ENCODE measurements at regions not wholly inside any gene's neighbourhood (a gene's known extent, or its start where the extent isn't known, plus 50 kb on each side); places are given as distances from the start of the nearest gene placed in this dataset.

- H3K27me3 ChIP-seq (ENCODE audit: insufficient read depth, low read length, poor library complexity), result no peaks in the 10 kb centered on the region
- H4K20me1 ChIP-seq (ENCODE audit: insufficient read depth, low read length), result no peaks in the 10 kb centered on the region
- H3K9me3 ChIP-seq (ENCODE audit: insufficient read depth, low read length, severe bottlenecking), result no peaks in the 10 kb centered on the region
- no peaks in the 10 kb centered on the region for H3K79me2 ChIP-seq (ENCODE audit: insufficient read depth, low read length)
- TF ChIP-seq EZH2 (IDR thresholded peaks at IDR 0.05; ENCODE audit: borderline replicate concordance, low read depth, low read length, severe bottlenecking), result no peak
- TF ChIP-seq, protein P1, sequence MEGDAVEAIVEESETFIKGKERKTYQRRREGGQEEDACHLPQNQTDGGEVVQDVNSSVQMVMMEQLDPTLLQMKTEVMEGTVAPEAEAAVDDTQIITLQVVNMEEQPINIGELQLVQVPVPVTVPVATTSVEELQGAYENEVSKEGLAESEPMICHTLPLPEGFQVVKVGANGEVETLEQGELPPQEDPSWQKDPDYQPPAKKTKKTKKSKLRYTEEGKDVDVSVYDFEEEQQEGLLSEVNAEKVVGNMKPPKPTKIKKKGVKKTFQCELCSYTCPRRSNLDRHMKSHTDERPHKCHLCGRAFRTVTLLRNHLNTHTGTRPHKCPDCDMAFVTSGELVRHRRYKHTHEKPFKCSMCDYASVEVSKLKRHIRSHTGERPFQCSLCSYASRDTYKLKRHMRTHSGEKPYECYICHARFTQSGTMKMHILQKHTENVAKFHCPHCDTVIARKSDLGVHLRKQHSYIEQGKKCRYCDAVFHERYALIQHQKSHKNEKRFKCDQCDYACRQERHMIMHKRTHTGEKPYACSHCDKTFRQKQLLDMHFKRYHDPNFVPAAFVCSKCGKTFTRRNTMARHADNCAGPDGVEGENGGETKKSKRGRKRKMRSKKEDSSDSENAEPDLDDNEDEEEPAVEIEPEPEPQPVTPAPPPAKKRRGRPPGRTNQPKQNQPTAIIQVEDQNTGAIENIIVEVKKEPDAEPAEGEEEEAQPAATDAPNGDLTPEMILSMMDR (IDR thresholded peaks at IDR 0.05; ENCODE audit: borderline replicate concordance, extremely low read depth, low read length, poor library complexity, severe bottlenecking), result no peak
- no peaks in the 10 kb centered on the region for H3K36me3 ChIP-seq (ENCODE audit: insufficient read depth, low read length)
- H3K27ac ChIP-seq (ENCODE audit: low read length), result no peak overlapping the region
- H3K4me3 ChIP-seq (ENCODE audit: low read depth in 1 of 2, low read length in 2 of 2), result no peak overlapping the region
- H3K4me1 ChIP-seq (ENCODE audit: insufficient read depth, low read length), result peaks cover 4% of the 10 kb centered on the region; the same call in 1 of the 2 replicates
- no peak overlapping the region for H2AFZ ChIP-seq (ENCODE audit: low read depth, low read length)
- H3K9ac ChIP-seq (ENCODE audit: low read depth, low read length), result no peak overlapping the region
- no peak overlapping the region for H3K4me2 ChIP-seq (ENCODE audit: insufficient read depth, low read length)
- ATAC-seq (ENCODE audit: insufficient read depth, low read depth), result no peak
- no peak for DNase-seq
These were observed 274.6 kb upstream of the IRX2 start for GRCh38 chr5:3026099-3026498.

GRCh38 chr5:3025392-3025791 lies 273.9 kb upstream of the IRX2 start:
- Histone ChIP-seq H3K36me3 (ENCODE audit: insufficient read depth, low read length) (no peaks in the 10 kb centered on the region), H3K9me3 (ENCODE audit: insufficient read depth, low read length, severe bottlenecking) (no peaks in the 10 kb centered on the region), H3K4me3 (ENCODE audit: low read depth in 1 of 2, low read length in 2 of 2) (no peak overlapping the region), H4K20me1 (ENCODE audit: insufficient read depth, low read length) (no peaks in the 10 kb centered on the region), H3K79me2 (ENCODE audit: insufficient read depth, low read length) (no peaks in the 10 kb centered on the region), H3K4me1 (ENCODE audit: insufficient read depth, low read length) (no peaks in the 10 kb centered on the region), H3K27ac (ENCODE audit: low read length) (no peak overlapping the region), H2AFZ (ENCODE audit: low read depth, low read length) (no peak overlapping the region), H3K27me3 (ENCODE audit: insufficient read depth, low read length, poor library complexity) (no peaks in the 10 kb centered on the region), H3K9ac (ENCODE audit: low read depth, low read length) (no peak overlapping the region), H3K4me2 (ENCODE audit: insufficient read depth, low read length) (no peak overlapping the region)
- ATAC-seq (ENCODE audit: insufficient read depth, low read depth) (no peak), DNase-seq (no peak)
- TF ChIP-seq, protein P1 (IDR thresholded peaks at IDR 0.05; ENCODE audit: borderline replicate concordance, extremely low read depth, low read length, poor library complexity, severe bottlenecking), result no peak
- TF ChIP-seq EZH2 (IDR thresholded peaks at IDR 0.05; ENCODE audit: borderline replicate concordance, low read depth, low read length, severe bottlenecking), result no peak

DNA sequence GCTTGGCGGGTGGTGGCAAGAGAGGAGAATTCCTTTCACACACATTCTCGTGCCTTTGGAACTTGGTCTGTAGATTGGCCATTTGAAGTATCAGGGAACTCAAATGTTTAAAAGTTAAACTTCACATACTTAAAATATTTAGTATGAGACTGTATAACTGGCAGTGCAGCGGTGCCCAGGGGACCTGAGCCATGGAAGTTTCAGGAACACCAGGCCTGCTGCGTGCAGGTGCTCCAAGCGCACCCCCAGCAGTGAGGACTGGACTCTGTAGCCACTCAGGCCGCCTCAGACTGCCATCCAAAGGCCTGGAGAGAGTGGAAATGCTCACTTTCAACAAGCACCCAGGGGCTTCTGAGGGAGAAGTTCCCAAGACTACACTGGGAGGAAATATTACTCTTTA lies 273.5 kb upstream of the IRX2 start:
- no peak for DNase-seq
- Histone ChIP-seq H4K20me1 (ENCODE audit: insufficient read depth, low read length) (no peaks in the 10 kb centered on the region), H3K27ac (ENCODE audit: low read length) (no peak overlapping the region), H3K4me3 (ENCODE audit: low read depth in 1 of 2, low read length in 2 of 2) (no peak overlapping the region), H3K4me1 (ENCODE audit: insufficient read depth, low read length) (no peaks in the 10 kb centered on the region), H3K36me3 (ENCODE audit: insufficient read depth, low read length) (no peaks in the 10 kb centered on the region), H3K9ac (ENCODE audit: low read depth, low read length) (no peak overlapping the region), H3K4me2 (ENCODE audit: insufficient read depth, low read length) (no peak overlapping the region), H2AFZ (ENCODE audit: low read depth, low read length) (no peak overlapping the region), H3K27me3 (ENCODE audit: insufficient read depth, low read length, poor library complexity) (no peaks in the 10 kb centered on the region), H3K9me3 (ENCODE audit: insufficient read depth, low read length, severe bottlenecking) (no peaks in the 10 kb centered on the region), H3K79me2 (ENCODE audit: insufficient read depth, low read length) (no peaks in the 10 kb centered on the region)
- no peak for ATAC-seq (ENCODE audit: insufficient read depth, low read depth)
- TF ChIP-seq, protein P1 (IDR thresholded peaks at IDR 0.05; ENCODE audit: borderline replicate concordance, extremely low read depth, low read length, poor library complexity, severe bottlenecking), result no peak
- TF ChIP-seq EZH2 (IDR thresholded peaks at IDR 0.05; ENCODE audit: borderline replicate concordance, low read depth, low read length, severe bottlenecking), result no peak

GRCh38 chr5:3024554-3024953 lies 273.1 kb upstream of the IRX2 start:
- no peak overlapping the region for H3K4me2 ChIP-seq (ENCODE audit: insufficient read depth, low read length)
- H3K9me3 ChIP-seq (ENCODE audit: insufficient read depth, low read length, severe bottlenecking), result no peaks in the 10 kb centered on the region
- H3K36me3 ChIP-seq (ENCODE audit: insufficient read depth, low read length), result no peaks in the 10 kb centered on the region
- DNase-seq, result no peak
- TF ChIP-seq, protein P1 (IDR thresholded peaks at IDR 0.05; ENCODE audit: borderline replicate concordance, extremely low read depth, low read length, poor library complexity, severe bottlenecking), result no peak
- no peak for TF ChIP-seq EZH2 (IDR thresholded peaks at IDR 0.05; ENCODE audit: borderline replicate concordance, low read depth, low read length, severe bottlenecking)
- no peak overlapping the region for H2AFZ ChIP-seq (ENCODE audit: low read depth, low read length)
- H3K79me2 ChIP-seq (ENCODE audit: insufficient read depth, low read length), result no peaks in the 10 kb centered on the region
- H3K4me3 ChIP-seq (ENCODE audit: low read depth in 1 of 2, low read length in 2 of 2), result no peak overlapping the region
- no peaks in the 10 kb centered on the region for H3K27me3 ChIP-seq (ENCODE audit: insufficient read depth, low read length, poor library complexity)
- H3K4me1 ChIP-seq (ENCODE audit: insufficient read depth, low read length), result no peaks in the 10 kb centered on the region
- no peak overlapping the region for H3K9ac ChIP-seq (ENCODE audit: low read depth, low read length)
- H4K20me1 ChIP-seq (ENCODE audit: insufficient read depth, low read length), result no peaks in the 10 kb centered on the region
- H3K27ac ChIP-seq (ENCODE audit: low read length), result no peak overlapping the region
- ATAC-seq (ENCODE audit: insufficient read depth, low read depth), result no peak

Data from DND-41 (cell line).